ENCODE measurements at regions not wholly inside any gene's neighbourhood (a gene's known extent, or its start where the extent isn't known, plus 50 kb on each side); places are given as distances from the start of the nearest gene placed in this dataset.

GRCh38 chr10:107918171-107918570 lies 753.7 kb upstream of the SORCS1 start:
- TF ChIP-seq CTCF (conservative IDR thresholded peaks at IDR 0.05; ENCODE audit: low read length) (no peak), EZH2phosphoT487 (IDR thresholded peaks at IDR 0.05; ENCODE audit: borderline replicate concordance, low read depth, low read length) (no peak)

Measured in OCI-LY7 (cell line).